GM13976 (cell line): ENCODE measurements at regions not wholly inside any gene's neighbourhood (a gene's known extent, or its start where the extent isn't known, plus 50 kb on each side); places are given as distances from the start of the nearest gene placed in this dataset.

Experiments
- DNase-seq: peaks from one replicate; pipeline ENCODE4 v3.0.0; 2012; ENCODE audit warnings: low spot score
- in situ Hi-C: fragments of 300-500 bp; cut with MboI; formaldehyde crosslinking; loops from one replicate; pipeline ENCODE4 v1.12.0; 2022; ENCODE audit warnings: low sequenced_read_pairs, mixed read lengths, inconsistent platforms; ENCODE audit not compliant: unreplicated experiment
- TF ChIP-seq, protein P1 (sequence below): IDR thresholded peaks from 2 replicates; pipeline ENCODE4 v1.5.1; 2012; ENCODE audit warnings: borderline replicate concordance, mild to moderate bottlenecking; ENCODE audit not compliant: insufficient read depth; ENCODE audit errors: extremely low read depth, missing control alignments, control extremely low read depth

DNA sequence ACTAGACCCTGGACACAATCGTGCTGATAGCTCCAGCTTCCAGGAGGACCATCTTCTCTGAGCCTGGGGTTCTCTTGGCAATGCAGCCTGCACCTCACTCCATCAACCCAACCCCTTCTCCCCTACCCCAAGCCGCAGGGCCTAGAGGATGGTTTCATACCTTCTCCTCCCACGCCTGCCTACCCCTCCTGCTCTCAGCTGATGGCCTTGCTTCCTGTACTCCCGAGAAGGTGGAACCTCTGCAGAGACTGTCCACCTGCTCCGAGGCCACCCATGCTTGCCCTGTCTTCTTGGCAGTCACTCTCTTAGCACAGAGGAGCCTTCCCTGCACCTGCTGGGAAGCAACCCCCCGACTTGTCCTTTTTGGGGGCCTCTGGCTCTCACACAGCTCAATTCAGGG, 241.9 kb downstream of the IRX2 start:
- in situ Hi-C loops = no loop called here
- TF ChIP-seq, protein P1, sequence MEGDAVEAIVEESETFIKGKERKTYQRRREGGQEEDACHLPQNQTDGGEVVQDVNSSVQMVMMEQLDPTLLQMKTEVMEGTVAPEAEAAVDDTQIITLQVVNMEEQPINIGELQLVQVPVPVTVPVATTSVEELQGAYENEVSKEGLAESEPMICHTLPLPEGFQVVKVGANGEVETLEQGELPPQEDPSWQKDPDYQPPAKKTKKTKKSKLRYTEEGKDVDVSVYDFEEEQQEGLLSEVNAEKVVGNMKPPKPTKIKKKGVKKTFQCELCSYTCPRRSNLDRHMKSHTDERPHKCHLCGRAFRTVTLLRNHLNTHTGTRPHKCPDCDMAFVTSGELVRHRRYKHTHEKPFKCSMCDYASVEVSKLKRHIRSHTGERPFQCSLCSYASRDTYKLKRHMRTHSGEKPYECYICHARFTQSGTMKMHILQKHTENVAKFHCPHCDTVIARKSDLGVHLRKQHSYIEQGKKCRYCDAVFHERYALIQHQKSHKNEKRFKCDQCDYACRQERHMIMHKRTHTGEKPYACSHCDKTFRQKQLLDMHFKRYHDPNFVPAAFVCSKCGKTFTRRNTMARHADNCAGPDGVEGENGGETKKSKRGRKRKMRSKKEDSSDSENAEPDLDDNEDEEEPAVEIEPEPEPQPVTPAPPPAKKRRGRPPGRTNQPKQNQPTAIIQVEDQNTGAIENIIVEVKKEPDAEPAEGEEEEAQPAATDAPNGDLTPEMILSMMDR = no peak
- DNase-seq = no peak

DNA sequence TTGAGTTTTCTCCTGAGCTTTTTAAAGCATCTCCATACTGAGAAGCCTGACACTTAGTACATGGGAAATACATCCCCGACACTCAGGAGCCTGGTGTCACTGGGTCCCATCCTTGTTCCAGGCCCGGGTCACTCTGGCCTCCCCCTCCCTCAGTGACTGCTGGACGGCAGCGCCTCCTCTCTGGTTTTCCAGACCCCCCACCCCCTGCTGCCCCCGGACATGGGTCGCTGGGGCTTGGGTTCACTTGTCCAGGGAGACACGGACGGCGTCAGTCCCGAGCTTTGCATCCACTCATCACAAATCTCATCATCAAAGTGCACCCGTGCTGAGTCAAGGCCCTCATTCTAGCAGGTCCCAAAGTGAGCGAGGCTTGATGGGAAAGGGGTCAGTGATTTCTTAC, 243.0 kb downstream of the IRX2 start:
- DNase-seq = no peak
- TF ChIP-seq, protein P1 = no peak
- in situ Hi-C loops = no loop called here

DNA sequence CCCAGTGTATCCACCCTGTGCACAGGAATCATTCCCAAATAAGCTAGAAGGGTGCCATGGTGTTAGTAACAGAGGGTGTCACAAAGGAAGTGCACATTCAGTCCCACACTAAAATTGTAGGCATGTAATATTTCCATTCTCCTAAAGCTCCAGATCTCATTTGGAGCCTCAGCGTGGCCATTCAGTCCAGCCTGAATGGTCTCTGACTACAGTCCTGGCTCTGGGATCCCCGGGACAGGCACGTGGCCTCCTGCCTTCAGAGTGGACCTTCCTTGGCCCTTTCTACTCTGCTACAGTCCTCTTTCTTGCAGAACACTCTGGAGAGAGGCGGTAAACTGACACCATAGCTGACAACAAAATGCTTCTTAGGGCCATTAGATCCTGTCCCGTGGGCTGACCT, 243.9 kb downstream of the IRX2 start:
- TF ChIP-seq, protein P1 = no peak
- no peak for DNase-seq
- in situ Hi-C loops = no loop called here

DNA sequence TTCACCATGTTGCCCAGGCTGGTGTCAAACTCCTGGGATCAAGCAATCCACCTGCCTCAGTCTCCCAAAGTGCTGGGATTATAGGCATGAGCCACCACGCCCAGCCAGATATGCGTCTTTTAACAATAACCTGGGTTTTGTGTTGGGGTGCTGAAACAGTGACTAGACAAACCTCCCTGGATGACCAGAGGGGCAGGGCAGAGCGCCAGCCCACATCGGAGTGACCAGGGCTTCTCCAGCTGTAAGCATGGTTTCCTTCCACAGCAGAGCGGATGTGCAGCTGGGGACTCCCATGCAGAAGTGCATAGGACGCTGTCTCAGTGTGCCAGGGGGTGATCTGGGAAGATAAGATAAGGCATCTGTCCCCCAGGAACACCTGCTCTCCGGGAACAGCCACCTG, 244.9 kb downstream of the IRX2 start:
- in situ Hi-C loops = no loop called here
- TF ChIP-seq, protein P1 = no peak
- no peak for DNase-seq

DNA sequence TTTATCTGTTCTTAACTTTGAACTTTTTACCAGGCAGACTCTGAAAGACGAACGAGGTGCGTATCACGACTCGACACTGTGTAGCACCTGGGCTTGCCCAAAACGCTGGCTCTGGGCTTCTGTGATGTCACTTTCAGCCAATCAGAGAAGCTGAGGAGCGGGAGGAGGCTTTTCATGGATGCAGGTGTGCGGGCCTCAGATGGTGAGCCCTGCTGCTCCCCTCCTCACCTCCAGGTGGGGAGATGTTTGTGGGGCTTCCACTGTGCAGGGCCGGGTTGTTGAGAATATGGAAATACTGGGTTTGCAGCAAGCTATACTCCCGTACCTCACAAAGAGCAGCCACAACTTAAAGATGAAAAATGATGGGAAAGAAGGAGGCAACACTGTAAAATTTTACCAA, 246.3 kb downstream of the IRX2 start:
- in situ Hi-C loops = no loop called here
- no peak for DNase-seq
- TF ChIP-seq, protein P1 = no peak

DNA sequence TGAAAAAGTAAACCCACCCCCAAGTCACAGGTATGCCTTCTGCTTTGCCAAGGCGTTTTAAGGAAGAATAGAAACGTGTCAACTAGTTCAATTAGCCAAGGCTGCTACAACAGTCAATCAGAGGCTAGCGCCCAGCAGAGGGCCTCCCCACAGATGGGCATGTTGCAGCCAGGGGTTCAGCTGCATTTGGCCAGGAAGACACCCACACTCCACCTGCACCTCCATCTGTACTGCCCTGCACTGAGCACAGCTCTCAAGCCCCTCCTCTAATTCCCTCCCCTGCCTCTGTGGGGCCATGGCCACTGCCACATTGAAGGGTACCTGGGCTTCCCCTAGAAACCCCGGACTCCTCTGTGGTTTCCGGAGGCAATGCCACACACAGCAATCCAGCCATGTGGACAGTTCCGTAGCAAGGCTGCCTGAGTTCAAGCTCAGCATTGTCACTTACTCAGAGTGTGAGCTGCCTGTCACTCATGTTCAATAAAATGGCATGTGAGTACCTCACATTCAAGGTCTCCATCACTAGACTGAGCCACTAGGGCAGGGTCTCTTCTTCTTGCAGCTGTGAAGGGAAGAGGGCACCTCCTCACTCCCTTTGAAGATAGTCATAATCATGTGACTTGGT, 248.4 kb downstream of the IRX2 start:
- no peak for DNase-seq
- in situ Hi-C loops = no loop called here
- TF ChIP-seq, protein P1 = no peak

DNA sequence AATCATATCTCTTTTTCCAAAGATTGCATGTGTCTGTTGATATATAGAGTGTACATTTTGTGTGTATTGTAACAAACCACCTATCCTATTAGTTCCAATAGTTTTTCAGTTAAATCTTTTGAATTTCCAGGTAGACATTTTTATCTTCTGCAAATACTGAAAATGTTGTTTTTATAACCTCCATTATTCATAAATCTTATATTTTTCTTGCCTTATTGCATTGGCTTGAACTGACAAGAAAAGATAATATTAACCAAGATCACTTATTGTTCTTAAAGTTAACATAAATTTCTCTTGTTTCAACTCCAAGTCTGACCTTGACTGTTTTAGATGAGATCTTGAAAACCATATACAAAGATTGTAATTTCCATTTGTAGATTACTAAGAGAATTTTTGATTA, 251.6 kb downstream of the IRX2 start:
- in situ Hi-C loops = no loop called here
- DNase-seq = no peak
- TF ChIP-seq, protein P1 = no peak
